HAP-1 (cell line): ENCODE measurements at regions not wholly inside any gene's neighbourhood (a gene's known extent, or its start where the extent isn't known, plus 50 kb on each side); places are given as distances from the start of the nearest gene placed in this dataset.
A peak's percentile ranks its signal among the peaks of the same experiment; 100 is the strongest.
"Not testable (repeated sequence)": the region's sequence is repeated elsewhere in the genome, so short reads cannot be mapped to it uniquely, and the experiment has no call there.

Source experiments
- DNase-seq, 2 experiments: peaks; one replicate each; pipeline ENCODE4 v3.0.0-alpha.2; 2016 to 2020; ENCODE audit warnings: low spot score in 2 of 2
- H3K27me3 ChIP-seq: fragments of 250-450 bp; sonication (Bioruptor Pico); 2 replicates; pipeline ENCODE4 v1.5.1; 2020; ENCODE audit warnings: low read depth, mild to moderate bottlenecking, moderate library complexity
- H3K36me3 ChIP-seq: fragments of 250-450 bp; sonication (Bioruptor Pico); replicated peaks from 2 replicates; pipeline ENCODE4 v1.5.1; 2020; ENCODE audit warnings: mild to moderate bottlenecking
- H3K4me1 ChIP-seq: fragments of 250-450 bp; sonication (Bioruptor Pico); 2 replicates; pipeline ENCODE4 v1.5.1; 2020; ENCODE audit warnings: mild to moderate bottlenecking
- H3K4me3 ChIP-seq: fragments of 250-450 bp; sonication (Bioruptor Pico); 2 replicates; pipeline ENCODE4 v1.5.1; 2020; ENCODE audit warnings: mild to moderate bottlenecking, moderate library complexity
- H3K9me3 ChIP-seq: fragments of 250-450 bp; sonication (Bioruptor Pico); 2 replicates; pipeline ENCODE4 v1.5.1; 2020; ENCODE audit warnings: mild to moderate bottlenecking, moderate library complexity
- in situ Hi-C: fragments of 300-500 bp; cut with MboI; formaldehyde crosslinking; loops from 3 replicates; pipeline ENCODE4 v1.14.3; 2020; ENCODE audit warnings: low sequenced_read_pairs, inconsistent platforms, mixed read lengths

- no peaks in the 10 kb centered on the region for H3K9me3 ChIP-seq
- H3K36me3 ChIP-seq = no peaks in the 10 kb centered on the region
- in situ Hi-C loops = no loop called here
- DNase-seq = no peak
- H3K4me1 ChIP-seq = no peaks in the 10 kb centered on the region
- no peak overlapping the region for H3K4me3 ChIP-seq
- no peaks in the 10 kb centered on the region for H3K27me3 ChIP-seq
Observed at GRCh38 chr12:42030588-42030987, 114.1 kb downstream of the GXYLT1 start.

DNA sequence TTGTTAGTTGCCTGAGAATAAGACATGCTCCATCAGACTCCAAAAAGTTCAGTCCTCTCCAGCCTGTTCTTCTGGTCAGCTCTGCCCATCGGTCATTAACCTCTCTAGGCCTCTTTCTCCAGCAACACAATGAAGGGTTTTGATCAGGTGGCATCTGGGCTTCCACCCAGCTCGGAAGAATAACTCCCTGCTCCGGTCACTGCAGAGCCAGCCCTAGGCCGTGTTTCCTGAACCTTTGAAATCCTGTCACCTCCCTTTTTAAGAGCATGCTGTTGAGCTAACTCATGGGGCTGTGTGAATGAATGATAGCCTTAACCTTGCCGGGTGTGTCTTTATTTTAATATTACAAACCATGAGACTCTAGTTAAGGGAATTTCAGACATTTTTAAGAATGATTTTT lies 117.1 kb downstream of the GXYLT1 start:
- DNase-seq = no peak
- H3K4me1 ChIP-seq = peaks cover 5% of the 10 kb centered on the region
- no peaks in the 10 kb centered on the region for H3K36me3 ChIP-seq
- no peaks in the 10 kb centered on the region for H3K27me3 ChIP-seq
- no peaks in the 10 kb centered on the region for H3K9me3 ChIP-seq
- H3K4me3 ChIP-seq = no peak overlapping the region
- in situ Hi-C loops = no loop called here

DNA sequence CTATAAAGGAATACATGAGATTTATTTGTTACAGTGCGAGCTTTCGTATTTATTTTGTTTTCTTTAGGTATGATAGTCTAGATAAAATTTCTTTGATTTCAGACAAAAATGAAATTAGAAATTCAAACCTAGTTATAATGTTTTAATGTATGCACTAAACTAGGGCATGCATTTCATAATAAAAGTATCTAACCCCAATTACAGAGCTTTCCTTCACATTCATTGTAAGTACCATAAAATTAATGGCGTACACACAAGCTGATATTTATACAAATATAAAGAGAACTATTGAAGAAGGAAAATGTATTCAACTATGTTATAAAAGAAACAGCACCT lies 120.2 kb downstream of the GXYLT1 start:
- H3K4me1 ChIP-seq = peaks cover 5% of the 10 kb centered on the region
- in situ Hi-C loops = loop anchor here (5.0 kb wide), 1 partner anchor 752 kb away; no protein-coding TSS in a partner anchor
- no peak for DNase-seq
- no peaks in the 10 kb centered on the region for H3K27me3 ChIP-seq
- H3K4me3 ChIP-seq = no peak overlapping the region
- no peaks in the 10 kb centered on the region for H3K36me3 ChIP-seq
- no peaks in the 10 kb centered on the region for H3K9me3 ChIP-seq

GRCh38 chr12:42023733-42024494 lies 120.8 kb downstream of the GXYLT1 start:
- no peak overlapping the region for H3K4me3 ChIP-seq
- in situ Hi-C loops = loop anchor here (5.0 kb wide), 1 partner anchor 752 kb away; no protein-coding TSS in a partner anchor
- H3K27me3 ChIP-seq = no peaks in the 10 kb centered on the region
- peaks cover 5% of the 10 kb centered on the region for H3K4me1 ChIP-seq
- no peaks in the 10 kb centered on the region for H3K9me3 ChIP-seq
- peak; percentile 71 to 88 for DNase-seq
- no peaks in the 10 kb centered on the region for H3K36me3 ChIP-seq

DNA sequence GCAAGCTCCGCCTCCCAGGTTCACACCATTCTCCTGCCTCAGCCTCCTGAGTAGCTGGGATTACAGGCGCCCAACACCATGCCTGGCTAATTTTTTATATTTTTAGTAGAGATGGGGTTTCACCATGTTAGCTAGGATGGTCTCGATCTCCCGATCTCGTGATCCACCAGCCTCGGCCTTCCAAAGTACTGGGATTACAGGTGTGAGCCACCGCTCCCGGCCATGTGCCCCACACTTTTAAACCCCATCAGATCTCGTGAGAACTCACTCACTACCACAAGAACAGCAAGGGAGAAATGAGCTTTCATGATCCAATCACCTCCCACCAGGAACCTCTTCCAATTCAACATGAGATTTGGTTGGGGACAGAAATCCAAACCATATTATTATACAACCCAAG lies 122.7 kb downstream of the GXYLT1 start:
- in situ Hi-C loops = loop anchor here (5.0 kb wide), 1 partner anchor 750 kb away; no protein-coding TSS in a partner anchor

DNA sequence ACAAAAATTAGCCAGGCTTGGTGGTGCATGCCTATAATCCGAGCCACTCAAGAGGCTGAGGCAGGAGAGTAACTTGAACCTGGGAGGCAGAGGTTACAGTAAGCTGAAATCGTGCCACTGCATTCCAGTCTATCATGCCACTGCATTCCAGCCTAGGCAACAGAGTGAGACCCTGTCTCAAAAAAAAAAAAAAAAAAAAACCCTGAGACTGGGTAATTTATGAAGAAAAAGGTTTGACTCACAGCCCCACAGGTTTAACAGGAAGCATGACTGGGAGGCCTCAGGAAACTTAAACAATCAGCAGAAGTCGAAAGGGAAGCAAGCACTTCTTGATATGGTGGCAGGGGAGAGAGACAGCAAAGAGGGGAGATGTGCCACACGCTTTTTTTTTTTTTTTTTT lies 123.2 kb downstream of the GXYLT1 start:
- peaks cover 5% of the 10 kb centered on the region for H3K4me1 ChIP-seq
- no peaks in the 10 kb centered on the region for H3K9me3 ChIP-seq
- no peaks in the 10 kb centered on the region for H3K27me3 ChIP-seq
- H3K36me3 ChIP-seq = no peaks in the 10 kb centered on the region
- in situ Hi-C loops = loop anchor here (5.0 kb wide), 1 partner anchor 749 kb away; no protein-coding TSS in a partner anchor
- no peak for DNase-seq
- no peak overlapping the region for H3K4me3 ChIP-seq

More for the DNA sequence above, 122.7 kb downstream of the GXYLT1 start:
- H3K36me3 ChIP-seq, H3K9me3 ChIP-seq, DNase-seq, H3K27me3 ChIP-seq, H3K4me3 ChIP-seq, H3K4me1 ChIP-seq: not testable (repeated sequence)

DNA sequence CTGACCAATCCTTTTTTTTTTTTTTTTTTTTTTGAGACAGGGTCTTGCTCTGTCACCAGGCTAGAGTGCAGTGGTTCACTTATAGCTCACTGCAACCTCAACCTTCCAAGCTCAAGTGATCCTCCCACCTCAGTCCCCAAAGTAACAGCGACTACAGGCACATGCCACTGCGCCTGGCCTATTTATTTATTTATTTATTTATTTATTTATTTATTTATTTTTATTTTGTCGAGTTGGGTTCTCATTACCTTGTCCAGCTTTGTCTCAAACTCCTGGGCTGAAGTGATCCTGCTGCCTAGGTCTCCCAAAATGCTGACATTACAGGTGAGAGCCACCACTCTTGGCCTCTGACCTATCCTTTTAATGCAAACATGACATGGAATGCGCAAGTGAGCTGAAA lies 124.4 kb downstream of the GXYLT1 start:
- in situ Hi-C loops = loop anchor here (5.0 kb wide), 1 partner anchor 748 kb away; no protein-coding TSS in a partner anchor
- H3K4me3 ChIP-seq = no peak overlapping the region

DNA sequence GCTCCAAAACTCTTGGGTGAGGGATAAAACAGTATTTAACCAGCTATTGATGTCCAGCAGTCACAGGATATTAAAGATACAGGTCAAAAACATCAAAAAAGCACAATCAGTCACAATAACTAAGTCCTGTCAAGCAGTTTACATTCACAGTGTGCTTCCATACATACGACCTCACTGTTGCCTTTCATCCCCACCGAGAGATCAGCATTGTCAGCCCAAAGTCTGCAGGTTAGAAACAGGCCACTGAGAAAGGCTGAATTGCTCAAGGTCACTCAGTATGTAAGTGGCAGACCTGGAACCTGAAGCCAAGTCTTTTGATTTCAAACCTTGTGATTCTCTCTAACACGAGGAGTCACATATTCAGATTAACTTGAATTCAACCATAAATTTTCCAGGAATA lies 124.9 kb downstream of the GXYLT1 start:
- H3K9me3 ChIP-seq = no peaks in the 10 kb centered on the region
- no peaks in the 10 kb centered on the region for H3K27me3 ChIP-seq
- no peak overlapping the region for H3K4me3 ChIP-seq
- in situ Hi-C loops = loop anchor here (5.0 kb wide), 1 partner anchor 747 kb away; no protein-coding TSS in a partner anchor
- DNase-seq = no peak
- no peaks in the 10 kb centered on the region for H3K36me3 ChIP-seq
- H3K4me1 ChIP-seq = peaks cover 5% of the 10 kb centered on the region

More for the DNA sequence above, 124.4 kb downstream of the GXYLT1 start:
- no peak for DNase-seq
- Histone ChIP-seq H3K36me3 (no peaks in the 10 kb centered on the region), H3K27me3 (no peaks in the 10 kb centered on the region), H3K9me3 (no peaks in the 10 kb centered on the region), H3K4me1 (peaks cover 5% of the 10 kb centered on the region)

DNA sequence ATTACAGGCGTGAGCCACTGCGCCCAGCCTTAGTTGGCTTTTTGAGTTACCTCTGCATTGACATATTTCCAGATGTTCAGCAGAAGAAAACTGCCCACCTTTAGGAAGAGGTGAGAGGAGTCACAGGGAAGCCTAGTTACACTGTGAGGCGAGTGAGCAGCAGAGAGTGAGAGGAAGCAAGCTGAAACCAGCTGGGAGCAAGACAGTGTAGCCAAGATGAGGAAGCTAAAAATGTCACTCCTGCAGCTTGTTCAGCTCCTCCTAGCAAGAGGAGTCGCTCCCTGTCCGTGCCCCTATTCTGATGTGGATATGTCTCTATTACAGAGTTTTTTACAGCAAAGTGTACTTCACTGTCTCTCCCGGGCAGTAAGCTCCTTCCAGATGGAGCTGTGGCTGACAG lies 127.6 kb downstream of the GXYLT1 start:
- Histone ChIP-seq H3K4me3 (no peak overlapping the region), H3K36me3 (no peaks in the 10 kb centered on the region), H3K27me3 (no peaks in the 10 kb centered on the region), H3K4me1 (no peaks in the 10 kb centered on the region), H3K9me3 (no peaks in the 10 kb centered on the region)
- in situ Hi-C loops = no loop called here
- no peak for DNase-seq

DNA sequence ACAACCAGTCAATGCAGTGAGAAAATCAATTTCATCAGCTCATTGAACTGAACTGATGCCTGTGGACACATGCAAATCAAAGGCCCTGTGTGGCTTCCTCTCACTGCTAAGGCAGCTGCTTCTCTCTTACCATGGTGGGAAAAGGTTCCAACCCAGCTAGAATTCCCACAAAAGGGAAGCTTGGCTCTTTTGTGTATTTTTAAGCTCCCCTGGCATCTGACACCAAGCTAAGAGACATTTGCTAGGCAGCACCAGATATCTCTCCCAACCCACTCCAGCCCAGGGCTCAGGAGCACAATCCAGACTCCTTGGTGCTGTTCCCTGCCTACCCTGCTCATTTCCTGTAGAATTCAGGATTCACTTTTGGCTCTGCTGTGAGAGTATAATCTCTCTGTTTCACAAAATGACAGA lies 129.6 kb downstream of the GXYLT1 start:
- DNase-seq = no peak
- Histone ChIP-seq H3K4me3 (no peak overlapping the region), H3K27me3 (no peaks in the 10 kb centered on the region), H3K36me3 (no peaks in the 10 kb centered on the region), H3K4me1 (no peaks in the 10 kb centered on the region), H3K9me3 (no peaks in the 10 kb centered on the region)
- in situ Hi-C loops = no loop called here

DNA sequence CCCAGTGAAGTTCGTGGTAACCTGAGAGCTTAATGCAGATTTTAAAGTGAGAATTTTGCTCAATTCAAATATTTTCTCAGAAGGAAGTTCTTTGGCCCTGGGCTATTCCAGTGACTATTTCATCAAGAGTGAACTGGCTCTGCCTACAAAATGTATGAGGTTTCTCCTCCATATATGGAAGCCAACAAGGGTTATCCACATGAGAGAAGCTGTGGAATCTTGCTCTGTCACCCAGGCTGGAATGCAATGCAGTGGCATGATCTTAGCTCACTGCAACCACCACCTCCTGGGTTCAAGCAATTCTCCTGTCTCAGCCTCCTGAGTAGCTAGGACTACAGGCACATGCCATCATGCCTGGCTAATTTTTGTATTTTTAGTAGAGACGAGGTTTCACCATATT lies 132.2 kb downstream of the GXYLT1 start:
- H3K4me3 ChIP-seq, DNase-seq, H3K27me3 ChIP-seq, H3K9me3 ChIP-seq, in situ Hi-C loops, H3K4me1 ChIP-seq, H3K36me3 ChIP-seq: not testable (repeated sequence)

GRCh38 chr12:42010715-42011114 lies 134.0 kb downstream of the GXYLT1 start:
- no peaks in the 10 kb centered on the region for H3K27me3 ChIP-seq
- H3K4me3 ChIP-seq = no peak overlapping the region
- DNase-seq = no peak
- in situ Hi-C loops = no loop called here
- H3K36me3 ChIP-seq = no peaks in the 10 kb centered on the region
- H3K9me3 ChIP-seq = no peaks in the 10 kb centered on the region
- no peaks in the 10 kb centered on the region for H3K4me1 ChIP-seq

DNA sequence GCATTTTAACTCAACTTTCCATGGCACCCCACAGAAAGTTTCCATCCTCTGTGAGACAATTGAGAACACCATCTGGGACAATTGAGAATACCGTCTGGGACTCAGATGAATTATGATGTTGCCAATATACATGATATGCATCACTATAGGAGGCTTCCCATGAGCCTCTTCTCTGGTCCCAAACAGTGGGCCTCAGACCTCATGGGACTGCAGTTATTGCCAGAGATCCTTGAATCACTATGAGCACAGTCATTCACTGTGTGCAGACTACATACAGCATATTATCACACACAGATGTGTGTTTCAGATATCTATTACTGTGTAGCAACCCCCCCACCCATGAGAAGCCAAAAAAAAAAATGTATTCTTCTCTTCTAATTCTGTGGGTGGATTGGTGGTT lies 134.4 kb downstream of the GXYLT1 start:
- H3K36me3 ChIP-seq = no peaks in the 10 kb centered on the region
- no peak for DNase-seq
- H3K27me3 ChIP-seq = no peaks in the 10 kb centered on the region
- H3K9me3 ChIP-seq = no peaks in the 10 kb centered on the region
- no peak overlapping the region for H3K4me3 ChIP-seq
- no peaks in the 10 kb centered on the region for H3K4me1 ChIP-seq
- in situ Hi-C loops = no loop called here

DNA sequence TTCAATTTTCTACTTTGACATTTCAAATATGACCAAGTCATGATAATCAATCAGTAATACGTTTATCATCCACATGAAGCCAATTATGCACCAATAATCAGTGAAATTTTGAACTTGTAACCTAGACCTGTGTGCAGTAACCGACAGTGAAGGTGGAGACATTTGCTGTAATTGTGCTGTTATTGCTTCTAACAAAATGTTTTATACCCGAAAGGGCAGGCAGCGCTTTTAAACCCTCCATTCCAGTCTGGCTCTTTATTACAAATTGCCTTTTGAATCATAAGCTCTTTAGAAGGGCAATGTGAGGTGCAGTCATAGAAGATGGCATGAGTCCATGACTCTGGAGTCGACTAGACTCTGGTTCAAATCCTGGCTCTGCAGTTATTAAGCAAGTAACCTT lies 135.7 kb downstream of the GXYLT1 start:
- no peak overlapping the region for H3K4me3 ChIP-seq
- no peaks in the 10 kb centered on the region for H3K36me3 ChIP-seq
- no peaks in the 10 kb centered on the region for H3K9me3 ChIP-seq
- H3K27me3 ChIP-seq = no peaks in the 10 kb centered on the region
- DNase-seq = no peak
- no peaks in the 10 kb centered on the region for H3K4me1 ChIP-seq
- in situ Hi-C loops = no loop called here

GRCh38 chr12:42003031-42003430 lies 141.6 kb downstream of the GXYLT1 start:
- no peak for DNase-seq
- H3K9me3 ChIP-seq = no peaks in the 10 kb centered on the region
- no peaks in the 10 kb centered on the region for H3K36me3 ChIP-seq
- in situ Hi-C loops = no loop called here
- H3K4me3 ChIP-seq = no peak overlapping the region
- no peaks in the 10 kb centered on the region for H3K27me3 ChIP-seq
- H3K4me1 ChIP-seq = no peaks in the 10 kb centered on the region
